ENCODE measurements at regions not wholly inside any gene's neighbourhood (a gene's known extent, or its start where the extent isn't known, plus 50 kb on each side); places are given as distances from the start of the nearest gene placed in this dataset.
A peak's percentile ranks its signal among the peaks of the same experiment; 100 is the strongest.
"Not testable (repeated sequence)": the region's sequence is repeated elsewhere in the genome, so short reads cannot be mapped to it uniquely, and the experiment has no call there.

DNA sequence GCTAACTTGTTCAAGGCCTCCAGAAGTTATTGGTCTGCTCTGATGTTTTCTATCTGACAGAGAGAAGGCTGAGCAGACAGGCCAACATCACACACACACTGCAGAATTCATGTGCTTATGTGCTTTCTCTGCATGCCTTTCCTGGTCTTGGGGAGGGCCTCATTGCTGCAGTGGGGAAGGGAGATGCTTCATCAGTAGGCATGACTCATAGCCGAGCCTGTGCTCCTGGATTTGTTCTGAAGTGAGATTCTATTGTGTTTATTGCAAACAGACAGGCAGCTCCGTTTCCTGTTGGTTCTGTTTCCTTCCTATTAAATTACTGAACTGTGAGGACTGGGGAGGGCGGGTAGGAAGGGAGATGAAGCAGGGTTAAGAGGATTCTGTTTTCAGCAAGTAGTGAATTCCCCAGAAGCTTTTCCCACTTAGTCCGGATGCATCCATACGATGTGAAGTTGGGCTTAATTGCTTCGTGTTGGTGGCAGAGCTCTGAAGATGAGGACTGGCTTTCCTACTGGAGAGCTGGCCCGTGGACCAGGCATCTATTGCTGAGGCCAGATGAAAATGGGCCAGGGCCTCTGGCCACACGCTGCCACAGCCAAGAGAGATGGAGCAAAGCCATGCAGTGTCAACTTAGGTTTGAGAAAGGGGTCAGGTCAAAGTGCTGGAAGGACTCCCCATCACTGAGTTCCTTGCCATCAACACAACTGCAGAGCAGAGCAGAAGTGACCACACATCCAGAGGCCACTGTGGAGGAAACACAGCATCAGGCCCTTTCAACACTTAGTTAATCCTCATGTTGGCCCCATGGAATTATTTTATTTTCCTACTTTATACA, 179.3 kb downstream of the UTP18 start:
- DNase-seq = no peak

DNA sequence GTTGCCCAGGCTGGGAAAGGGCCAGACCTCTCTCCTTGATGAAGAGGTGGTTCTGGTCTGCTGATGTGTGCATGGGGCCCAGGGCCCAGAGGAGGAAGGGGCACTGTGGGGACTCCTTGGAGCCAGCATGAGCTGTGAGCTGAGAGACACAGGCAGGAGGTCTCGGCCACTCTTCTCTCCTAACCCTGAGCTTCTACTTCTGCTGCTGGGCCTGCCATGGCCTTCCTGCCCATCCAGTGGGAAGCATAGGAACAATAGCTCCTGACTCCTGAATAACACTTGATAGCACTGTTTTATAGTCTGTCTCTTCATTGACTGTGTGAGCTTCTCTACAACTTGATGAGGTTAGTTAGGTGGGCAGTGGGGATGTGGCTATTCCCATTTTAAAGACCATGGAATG, 181.1 kb downstream of the UTP18 start:
- DNase-seq = no peak

DNA sequence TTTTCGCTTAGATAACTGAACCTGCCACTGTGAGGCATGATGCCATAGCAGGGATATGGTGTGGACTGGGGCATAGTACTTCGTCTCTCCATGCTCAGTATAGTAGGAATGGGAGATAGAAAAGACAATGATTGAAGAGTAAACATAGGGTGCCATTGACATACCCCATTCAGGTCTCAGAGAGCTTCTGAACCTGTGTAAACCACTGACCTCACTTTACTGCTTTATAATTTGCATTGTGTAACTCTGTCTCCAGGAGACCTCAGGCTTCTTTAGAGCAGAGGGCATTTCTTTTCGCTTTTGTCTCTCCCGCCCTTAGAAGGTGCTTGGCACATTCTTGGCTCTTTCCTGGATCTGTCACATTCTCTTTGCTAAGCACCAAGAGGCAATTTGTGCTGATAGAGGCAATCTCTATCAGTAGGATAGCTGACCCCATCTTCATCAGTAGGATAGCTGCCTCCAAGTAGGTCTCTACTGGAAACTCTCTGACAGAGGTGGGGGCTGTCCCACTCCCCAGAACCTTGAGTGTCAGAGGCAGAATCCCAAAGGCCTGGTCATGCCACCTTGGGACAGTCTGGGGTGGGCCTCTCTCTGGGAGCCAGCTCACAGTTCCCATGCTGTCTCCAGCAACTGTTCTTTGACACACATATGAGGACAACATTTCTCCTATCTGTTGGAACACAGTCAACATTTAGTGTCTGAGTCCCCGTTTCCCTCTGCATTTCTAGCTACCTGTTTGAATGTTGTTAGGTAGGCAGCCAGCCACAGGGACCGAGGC, 181.9 kb downstream of the UTP18 start:
- DNase-seq = no peak

DNA sequence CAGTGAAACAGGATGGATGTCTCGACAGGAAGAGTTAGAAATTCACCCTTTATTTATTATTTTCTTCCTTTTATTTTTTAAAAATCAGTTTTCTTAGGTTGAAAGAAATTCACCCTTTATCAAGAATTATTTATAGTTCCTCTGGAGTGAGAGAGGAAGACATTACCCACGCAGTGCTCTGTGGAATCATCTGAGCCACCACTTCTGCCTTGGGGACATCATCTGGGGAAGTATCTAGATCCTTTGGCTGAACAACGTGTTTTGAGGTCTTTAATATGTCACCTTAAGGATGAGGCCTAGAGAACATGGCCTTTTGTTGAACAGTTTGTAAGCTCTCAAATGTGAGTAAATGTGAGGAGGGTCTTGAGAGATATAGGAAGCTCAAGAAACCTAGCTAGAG, 183.3 kb downstream of the UTP18 start:
- DNase-seq = no peak

DNA sequence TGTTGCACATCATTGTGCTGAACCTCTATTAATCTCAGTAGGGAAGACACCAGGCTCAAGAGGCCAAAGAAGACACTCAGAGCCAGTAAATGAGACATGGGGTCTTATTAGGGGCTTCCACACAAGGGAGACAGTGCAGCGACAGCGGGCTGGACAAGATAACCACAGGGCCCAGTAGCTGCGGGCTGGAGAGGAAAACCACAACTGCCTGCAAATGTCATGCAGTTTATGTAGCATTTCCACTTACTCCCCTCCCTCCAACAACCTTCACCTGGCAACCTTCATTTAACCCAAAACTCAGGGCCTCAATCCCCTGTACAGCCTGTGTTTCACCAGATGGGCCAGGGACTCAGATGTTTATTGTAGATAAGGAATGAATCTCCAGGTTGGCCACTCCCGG, 185.6 kb downstream of the UTP18 start:
- DNase-seq = no peak

DNA sequence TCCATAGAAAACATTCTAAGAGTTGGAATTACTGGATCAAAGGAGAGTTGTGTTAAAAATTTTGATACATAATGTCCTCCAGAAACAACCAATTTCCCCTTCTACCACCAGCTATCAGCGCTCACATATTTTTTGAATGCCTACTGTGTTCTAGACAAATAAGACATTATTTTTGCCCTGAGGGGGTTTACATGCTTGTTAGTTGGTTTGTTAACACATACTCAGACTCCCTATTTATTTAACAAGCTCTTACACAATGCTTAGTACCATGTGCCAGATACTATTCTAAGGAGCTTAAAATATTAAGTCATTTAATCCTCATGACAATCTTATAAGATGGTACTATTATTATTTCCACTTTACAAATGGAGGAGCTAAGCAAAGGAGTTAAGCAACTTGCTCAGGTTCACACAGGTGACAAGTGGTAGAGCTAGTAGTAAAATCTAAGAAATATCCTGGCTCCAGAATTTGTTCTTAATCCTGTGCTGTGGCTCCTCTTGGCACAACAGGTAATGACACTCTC, 194.2 kb downstream of the UTP18 start:
- no peak for DNase-seq

DNA sequence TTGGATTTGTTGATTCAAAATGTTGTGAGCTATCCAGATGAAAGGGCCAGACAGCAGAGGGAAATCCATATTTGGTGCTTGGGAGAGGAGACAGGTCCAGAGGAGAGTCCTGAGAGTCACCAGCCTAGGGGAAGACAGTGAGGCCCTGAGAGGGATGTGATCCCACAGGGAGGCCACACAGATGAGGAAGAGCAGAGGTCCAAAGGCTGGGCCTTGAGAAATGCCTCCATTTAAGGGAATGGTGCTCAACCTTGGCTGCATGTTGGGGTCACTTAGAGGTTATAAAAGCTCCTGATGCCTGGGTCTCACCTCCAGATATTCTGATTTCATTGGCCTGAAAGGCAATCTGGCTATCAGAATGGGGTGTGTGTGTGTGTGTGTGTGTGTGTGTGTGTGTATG, 194.9 kb downstream of the UTP18 start:
- no peak for DNase-seq

DNA sequence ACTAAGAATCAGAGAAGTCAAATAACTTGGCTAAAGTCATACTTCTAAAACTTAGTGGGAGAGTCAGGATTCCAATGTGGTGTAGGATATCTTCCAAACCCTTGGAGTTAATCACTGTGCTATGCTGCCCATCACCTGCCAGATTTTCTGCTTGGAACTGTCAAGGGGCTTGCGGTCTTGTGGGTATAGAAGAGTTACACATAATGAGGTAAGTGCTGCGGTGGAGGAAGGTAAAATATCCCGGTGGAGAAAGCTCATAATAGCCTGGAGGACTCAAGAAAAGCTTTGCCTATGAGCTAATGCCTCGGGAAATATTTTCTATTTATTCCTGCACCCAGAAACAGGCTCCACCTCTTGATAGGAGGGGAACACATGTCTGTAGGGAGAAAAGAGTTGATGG, 195.6 kb downstream of the UTP18 start:
- DNase-seq = no peak

DNA sequence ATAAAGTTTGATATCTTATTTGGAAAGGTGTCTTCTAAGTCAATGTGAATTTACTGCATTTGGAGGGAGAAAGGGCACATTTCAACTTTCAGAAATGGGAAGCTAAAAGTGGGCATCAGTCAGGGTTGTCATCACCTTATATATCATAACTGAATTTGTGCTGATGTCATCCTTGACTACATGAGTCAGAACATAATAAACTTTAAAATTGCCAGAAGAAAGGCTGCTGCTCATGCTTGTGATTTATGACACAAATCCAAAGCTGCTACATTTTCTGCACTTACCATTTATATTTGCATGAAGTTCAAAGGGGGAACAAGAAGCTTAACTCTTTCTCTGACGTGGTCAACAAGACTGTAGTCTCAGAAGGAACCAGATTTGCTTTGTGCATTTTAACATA, 196.6 kb downstream of the UTP18 start:
- no peak for DNase-seq

DNA sequence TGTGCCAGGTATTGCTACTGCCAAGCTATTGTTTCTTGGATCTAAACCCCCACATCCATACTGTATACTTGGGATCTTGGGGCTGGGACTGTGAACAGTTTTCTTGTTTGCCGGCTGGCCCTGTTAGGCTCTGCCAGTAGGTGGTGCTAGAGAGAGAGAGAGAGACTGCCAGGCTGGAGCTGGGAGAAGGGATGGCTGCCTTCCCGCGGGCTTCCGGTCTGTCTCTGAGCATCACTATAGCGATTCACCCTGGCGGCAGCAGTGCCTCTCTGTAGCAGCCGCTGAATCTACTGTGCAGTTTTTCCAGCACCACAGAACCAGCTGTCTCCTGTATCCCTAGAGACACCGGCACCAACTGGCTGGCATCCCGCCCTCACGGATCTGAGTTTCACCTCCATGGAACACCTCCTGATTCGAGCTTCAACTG, 201.2 kb downstream of the UTP18 start:
- peak; percentile 11 for DNase-seq

DNA sequence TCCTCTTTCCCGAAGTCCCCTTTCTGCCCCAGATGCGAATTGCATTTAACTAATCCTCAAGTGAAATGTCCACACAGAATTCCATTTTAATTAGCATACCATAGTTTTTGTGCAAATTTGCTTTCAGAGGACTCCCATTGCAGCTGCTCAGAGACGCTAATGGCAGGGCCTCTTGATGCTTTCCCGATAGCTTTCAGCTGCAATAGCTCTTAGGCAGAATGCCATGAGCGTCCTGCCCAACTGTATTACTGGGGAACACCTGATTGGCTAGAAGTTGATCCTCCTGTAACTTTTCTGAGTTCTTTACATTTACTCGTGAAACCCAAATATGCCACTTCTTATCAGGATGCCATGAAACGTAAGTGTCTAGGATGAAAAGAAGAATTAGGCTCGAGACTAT, 203.0 kb downstream of the UTP18 start:
- no peak for DNase-seq

DNA sequence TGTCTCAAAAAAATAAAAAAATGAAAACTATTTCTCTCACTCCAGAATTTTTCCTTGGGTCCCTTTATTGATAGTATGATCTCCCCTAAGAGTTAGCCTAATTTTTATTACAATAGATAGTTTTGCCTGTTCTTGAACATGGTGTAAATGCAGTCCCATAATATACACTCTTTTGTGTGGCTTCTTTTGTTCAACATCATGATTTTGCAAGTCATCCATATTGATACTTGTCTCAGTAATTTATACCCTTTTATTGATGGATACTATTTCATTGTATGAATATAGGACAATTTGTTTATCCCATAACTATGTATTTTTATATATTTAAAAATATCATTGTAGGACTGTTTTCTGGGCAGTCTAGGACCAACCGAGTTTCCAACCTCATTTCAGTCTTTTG, 207.0 kb downstream of the UTP18 start:
- DNase-seq = no peak

DNA sequence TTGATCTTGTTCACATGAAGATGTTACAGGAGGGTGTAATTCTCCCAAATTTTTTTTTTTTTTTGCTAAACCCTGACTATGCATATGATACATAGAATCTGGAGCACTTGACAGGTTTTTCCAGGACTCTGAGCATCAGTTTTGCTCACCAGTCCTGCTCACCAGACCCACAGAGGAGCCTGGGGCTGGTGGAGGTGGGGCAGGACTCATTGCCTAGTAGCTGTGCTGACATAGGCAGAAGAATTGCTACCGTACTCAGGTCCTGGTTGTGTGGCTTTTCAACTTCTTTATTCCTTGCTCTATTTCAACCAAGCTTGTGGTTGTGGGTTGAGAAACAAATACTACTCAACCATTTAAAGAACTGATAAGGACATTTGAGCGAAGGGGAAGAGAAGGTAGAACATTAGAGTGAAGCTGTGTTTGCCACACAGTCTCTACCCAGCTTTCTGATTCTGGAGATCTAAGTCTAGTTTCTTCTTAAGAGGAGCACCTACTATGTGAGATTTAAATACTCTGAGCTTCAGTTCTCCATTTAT, 212.4 kb downstream of the UTP18 start:
- DNase-seq = no peak

DNA sequence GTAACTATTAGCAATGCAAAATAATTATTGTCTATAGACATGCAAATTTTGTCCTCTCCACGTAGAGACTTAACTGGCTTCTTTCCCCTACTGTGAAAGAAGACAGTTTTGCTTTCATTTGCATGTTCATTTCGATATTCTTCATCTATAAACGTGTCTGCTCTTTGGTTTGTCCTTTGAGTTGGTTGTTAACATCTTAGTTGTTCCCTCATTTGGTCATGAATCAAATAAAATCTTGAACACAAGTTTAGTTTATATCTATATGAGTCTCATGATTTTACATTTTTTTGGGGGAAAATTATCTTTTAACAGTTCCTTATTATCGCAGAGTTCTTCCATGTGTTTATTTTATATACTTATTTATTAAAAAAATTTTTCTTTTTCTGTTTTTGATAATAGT, 214.4 kb downstream of the UTP18 start:
- no peak for DNase-seq

DNA sequence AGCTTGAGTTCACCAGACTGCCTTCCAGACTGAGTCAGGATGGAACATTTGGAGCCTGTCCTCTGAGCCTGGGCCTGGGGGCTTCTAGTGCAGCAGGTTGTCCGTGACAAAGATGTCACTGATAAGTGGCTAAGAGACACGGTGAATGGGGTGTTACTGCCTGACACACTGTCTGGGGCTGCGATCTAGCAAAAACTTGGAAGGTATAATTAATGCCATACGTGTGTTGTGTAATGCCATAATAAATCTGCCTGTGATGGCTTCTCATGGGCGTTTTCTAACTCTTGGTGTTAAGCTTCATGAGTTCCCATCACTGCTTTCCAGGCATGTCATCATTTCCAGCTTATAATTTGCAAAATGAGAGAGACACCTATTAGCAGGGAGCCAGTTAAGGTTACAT, 215.4 kb downstream of the UTP18 start:
- DNase-seq = no peak

DNA sequence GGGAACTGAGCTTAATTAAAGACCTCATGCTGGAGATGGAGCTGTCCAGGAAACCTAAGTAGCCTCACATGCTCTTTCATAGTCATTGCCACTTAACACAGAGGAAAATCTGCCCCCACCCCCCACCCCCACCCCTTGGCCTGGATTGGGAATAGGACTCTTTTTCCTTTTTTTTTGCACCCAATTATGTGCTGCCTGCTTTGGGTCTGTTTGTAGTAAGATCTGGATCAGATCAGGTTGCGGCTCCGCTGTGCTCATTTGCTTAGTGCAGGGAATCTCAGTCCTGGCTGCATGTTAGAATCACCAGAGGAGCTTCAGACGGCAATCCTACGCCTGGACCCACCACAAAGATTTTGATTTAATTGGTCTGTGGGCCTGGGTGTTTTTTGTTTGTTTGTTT, 219.0 kb downstream of the UTP18 start:
- no peak for DNase-seq

DNA sequence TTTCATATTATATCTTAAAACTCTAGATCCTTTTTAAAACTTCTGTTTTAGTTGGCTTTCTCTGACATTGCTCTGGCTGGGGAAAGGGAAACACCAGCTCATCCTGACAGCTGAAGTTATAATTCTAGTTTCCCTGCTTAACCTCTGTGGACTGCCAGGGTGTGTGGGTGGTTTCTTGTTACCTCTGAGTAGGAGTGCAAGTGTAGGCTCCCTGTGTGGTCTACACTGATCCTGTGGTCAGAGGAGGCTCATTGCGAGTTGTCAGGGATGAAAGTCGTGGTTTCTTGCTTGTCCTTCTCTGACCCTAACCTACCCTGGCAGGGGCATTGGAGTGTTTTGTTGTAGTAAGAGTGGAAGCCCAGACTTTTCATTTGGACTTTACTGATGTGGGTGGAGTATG, 221.0 kb downstream of the UTP18 start:
- DNase-seq = no peak

DNA sequence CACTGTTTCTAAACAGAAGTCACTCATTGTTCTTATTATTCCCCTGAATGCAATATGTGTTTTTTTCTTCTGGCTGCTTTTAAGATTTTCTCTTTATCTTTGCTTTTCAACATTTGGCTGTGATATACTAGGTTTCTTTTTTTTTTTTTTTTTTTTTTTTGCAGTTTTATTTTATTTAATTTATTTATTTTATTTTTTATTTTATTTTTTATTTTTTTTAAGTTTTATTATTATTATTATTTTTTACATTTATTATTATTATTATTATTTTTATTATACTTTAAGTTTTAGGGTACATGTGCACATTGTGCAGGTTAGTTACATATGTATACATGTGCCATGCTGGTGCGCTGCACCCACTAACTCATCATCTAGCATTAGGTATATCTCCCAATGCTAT, 221.9 kb downstream of the UTP18 start:
- not testable (repeated sequence) for DNase-seq

DNA sequence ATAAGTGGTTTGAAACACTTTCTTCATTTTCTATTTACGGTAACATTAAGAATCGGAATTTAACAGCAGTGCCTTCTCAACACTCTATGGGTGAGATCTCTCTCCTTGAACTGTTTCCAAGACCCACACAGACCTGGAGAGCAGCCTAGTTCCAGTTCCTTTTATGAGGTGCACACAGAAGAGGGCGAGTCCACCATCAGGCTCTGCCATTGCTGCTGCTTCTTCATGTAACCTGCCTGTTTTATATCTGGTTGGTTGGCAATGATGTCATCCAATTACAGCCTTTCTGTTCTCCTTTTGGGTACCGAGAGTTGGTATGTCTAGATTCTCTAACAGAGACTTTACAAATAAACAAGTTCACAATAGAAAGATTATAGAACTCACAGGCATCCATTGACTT, 225.7 kb downstream of the UTP18 start:
- no peak for DNase-seq

DNA sequence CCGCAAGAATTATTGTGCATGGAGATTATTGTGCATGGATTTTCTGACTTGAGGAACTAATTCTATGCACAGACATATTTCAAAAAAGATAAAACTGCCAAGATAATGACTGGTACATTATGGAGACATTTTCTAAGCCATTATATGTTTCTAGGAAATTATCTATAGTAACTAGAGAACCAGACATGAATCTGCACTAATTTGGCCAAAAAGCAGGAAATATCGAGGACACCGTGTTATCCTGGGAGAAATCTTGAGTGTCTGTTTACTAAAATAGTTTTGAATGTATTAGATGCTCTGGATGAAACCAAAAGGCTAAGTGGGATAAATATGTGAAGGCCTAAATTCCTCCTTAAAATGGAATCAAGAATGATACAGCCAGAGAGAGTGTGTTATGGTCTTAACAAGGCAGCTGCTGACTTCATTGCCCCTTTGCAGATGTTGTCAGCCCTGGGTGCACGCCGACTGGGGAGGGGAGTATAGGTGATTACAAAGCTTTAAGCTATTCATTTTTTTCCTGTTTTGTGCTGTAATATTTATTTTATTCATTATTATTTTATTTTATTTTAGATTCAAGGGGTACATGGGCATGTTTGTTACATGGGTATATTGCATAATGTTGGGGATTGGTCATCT, 226.7 kb downstream of the UTP18 start:
- no peak for DNase-seq

DNA sequence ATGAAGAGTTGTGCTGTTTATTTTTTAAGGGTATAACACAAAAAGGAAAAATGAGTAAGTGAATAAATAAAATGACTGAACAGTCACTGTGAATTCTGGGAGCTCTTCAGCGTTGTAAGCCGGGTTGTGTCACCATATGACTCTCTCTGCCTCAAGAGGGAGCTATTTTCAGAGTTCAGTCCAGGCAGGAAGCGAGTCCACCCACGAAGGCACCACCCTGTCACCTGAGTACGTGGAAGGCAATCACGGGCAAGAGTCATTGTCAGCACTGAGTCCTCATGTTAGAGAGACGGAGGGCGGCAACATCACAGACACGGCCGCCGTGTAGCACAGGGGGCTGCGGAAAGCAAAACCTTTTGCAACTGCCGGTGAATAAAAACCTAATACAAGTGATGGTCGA, 227.6 kb downstream of the UTP18 start:
- DNase-seq = no peak

DNA sequence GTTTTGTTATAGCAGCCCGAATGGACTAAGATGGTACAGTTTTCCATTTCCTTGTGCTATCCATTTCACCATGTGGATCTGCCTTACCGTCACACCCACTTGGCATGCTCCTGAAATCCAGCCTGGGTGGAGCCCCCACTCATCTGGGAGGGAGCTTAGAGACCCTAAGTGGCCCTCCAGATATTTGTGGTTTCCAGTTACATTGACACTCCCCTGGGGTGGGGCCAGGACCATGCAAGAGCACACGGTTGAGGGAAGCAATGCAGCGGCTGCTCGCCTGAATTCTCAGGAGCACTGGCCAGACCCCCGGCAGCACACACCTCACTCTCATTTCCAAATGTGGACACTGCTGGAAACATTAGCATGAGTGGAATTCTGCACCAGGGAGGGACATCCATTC, 231.1 kb downstream of the UTP18 start:
- DNase-seq = no peak

DNA sequence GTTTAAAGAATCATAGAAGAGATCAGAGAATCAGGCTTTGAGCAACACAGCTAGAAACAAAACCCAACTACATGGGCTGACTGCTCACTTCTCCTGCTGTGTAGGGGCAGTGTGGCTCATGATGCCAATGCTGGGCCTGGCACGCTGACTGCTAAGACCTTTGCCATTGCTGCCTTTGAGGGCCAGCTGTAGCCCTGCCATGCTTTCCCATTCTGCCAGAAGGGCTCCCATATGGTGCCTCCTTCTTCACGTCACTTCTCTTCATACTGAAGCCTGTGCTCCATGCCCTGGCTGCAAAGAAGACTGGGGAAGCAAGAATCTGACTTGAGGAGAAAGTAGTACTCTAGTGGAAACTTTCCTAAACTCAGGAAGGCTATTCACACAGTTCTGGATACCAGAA, 232.9 kb downstream of the UTP18 start:
- no peak for DNase-seq

DNA sequence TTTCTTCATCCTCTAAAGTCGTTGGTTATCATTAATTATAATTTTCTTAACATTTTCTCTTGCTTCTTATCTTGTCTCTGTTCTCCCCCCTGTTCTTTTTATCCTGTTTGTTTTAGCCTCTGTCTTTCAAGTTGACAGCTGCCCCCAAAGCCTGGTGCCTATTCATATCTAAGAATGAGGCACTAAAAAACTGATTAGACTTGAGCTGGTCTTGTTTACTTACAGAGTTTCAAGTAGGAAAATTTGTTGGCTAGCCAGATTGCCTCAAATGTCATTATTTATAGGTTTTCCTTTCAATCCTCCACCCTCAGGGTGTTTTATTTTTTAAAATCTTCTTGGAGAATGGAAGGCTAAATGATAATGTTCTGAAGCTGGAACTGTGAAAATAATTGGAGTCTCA, 236.0 kb downstream of the UTP18 start:
- DNase-seq = no peak

All from CD4-positive, alpha-beta T cell treated with Interferon gamma for 1 hour (primary cell).